CD4-positive, alpha-beta T cell treated with Interleukin-17A for 4 hours (primary cell): ENCODE measurements at regions not wholly inside any gene's neighbourhood (a gene's known extent, or its start where the extent isn't known, plus 50 kb on each side); places are given as distances from the start of the nearest gene placed in this dataset.

Experiments
- DNase-seq: peaks from one replicate; pipeline ENCODE4 v3.0.0-alpha.2; 2020; ENCODE audit warnings: mixed read lengths

DNA sequence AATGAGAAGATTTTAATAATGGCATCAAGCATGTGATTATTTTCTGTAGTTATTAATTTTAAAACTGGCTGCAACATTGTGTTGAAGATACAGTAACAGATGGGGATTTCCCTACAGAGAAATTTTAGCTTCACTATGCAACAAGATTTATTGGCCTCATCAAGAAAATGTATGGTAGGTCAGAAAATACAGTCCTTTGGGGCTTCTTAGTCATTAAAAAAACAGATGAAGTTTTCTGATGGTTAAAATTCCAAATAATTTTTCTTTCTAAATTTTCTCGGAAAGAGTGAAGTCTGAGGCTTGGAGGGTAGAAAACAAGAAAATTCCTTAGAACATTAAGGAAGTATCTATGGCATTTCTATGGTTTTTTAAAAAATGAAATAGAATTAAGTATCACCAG lies 1790.8 kb upstream of the PCDH20 start:
- DNase-seq, result no peak

DNA sequence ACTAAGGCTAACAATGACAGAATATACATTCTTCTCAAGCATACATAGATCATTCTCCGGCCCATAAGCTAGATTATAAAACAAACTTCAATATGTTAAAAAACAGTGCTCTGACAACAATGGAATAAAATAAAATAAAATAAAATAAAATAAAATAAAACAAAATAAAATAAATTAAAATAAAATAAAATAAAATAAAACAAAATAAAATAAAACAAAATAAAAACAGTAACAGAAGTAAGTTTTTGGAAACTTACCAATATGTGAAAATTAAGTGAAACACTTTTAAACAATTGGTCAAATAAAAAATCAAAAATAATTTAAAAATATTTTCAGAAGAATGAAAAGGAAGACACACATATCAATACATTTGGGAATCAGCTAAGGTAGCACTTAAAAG lies 1785.8 kb upstream of the PCDH20 start:
- DNase-seq, result no peak

DNA sequence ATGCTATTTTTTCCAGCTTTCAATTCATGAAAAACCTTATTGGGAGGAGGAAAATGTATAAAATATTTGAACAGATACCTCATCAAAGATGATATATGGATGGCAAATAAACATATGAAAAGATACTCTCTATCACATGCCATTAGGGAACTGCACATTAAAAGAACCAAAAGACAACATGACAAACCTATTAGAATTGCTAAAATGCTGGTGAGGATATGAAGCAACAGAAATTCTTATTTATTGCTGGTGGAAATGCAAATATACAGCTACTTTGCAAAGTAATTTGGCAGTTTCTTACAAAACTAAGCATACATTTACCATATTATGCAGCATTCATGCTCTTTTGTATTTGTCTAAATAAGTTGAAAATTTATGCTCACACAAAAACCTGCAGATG lies 1783.9 kb upstream of the PCDH20 start:
- DNase-seq, result no peak

DNA sequence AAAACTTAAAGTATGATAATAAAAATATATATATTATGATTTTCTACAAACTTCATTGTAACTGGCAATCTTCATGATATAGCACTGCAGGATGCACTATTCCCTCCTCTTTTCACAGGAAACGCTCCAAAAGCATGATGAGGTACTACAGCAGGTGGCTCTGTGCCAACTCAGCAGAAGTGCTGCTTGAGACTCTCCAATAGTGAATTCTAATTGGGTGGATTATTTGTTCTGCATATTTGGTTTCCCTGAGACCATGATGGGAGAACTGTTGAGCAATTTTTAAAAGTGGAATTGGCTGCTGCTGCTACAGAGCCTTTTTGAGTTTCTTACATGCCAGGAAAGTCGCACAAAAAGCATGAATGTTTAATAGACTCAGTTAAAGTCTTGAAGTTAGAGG lies 1782.4 kb upstream of the PCDH20 start:
- no peak for DNase-seq

DNA sequence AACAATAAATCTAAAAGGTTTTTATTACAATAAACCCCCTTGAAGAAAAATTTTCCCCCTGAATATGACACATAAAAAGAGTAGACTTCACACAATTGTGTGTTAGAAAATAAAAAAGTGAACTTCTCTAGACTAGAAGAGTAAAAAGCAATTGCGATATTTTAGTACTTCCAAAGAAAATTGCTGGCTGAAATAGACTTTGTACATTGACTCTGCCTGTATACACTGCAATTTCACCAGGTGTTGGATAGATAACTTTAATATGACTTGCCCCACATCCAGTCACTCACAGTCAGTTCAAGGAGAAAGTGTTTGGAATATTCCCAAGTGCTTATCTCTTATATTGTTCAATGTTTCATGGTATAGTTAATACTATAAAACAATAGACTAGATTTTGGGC lies 1780.1 kb upstream of the PCDH20 start:
- DNase-seq, result no peak

DNA sequence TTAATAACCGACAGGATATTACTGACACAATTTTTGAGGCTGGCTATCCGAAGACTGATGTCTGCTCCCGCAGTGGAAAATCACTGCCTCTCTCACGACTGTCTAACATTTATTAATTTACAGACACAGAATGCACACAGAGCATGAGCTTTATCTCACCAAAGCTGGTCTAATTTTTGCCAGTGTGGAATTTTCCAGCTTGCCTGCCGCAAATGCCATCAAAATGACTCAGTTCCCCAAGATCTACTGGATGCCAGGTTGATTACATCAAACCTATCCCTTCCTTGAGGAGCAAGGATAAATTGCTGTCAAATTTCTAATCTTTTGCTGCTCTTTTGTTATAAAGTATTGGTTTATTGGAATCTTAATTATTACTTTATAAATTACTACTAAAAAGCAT lies 1775.1 kb upstream of the PCDH20 start:
- no peak for DNase-seq

DNA sequence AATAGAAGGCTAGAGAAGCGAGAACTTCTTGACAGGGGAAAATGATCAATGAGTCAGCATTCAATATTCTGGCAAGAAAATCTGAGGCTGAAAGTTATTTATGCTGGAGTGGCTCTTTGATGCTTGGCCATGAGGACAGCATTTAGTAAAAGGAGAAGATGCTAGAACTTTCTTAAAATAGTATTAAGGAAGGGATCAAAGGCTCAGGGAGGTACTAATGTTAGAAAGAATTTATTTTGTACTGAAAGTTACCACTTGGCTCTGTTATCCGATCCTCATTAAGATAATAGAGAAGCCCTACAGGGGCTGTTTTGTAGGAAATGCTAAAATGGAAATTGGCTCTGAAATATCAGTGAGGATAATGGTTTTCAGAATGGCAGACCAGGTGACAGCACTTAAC lies 1774.6 kb upstream of the PCDH20 start:
- DNase-seq, result no peak

DNA sequence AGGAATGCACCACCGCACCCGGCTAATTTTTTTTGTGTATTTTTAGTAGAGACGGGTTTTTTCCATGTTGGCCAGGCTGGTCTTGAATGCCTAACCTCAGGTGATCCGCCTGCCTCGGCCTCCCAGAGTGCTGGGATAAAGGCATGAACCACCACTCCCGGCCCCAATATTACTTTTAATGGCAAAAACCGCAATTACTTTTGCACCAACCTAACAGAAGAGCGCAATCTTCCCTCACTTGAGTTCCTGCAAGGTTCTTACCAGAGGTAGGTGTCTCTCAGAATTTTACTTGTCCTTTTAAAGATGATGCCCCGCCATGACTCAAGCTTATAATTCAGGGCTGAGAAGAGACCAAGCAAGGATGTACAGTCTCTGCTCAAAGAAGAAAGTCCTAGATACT lies 1774.1 kb upstream of the PCDH20 start:
- no peak for DNase-seq

DNA sequence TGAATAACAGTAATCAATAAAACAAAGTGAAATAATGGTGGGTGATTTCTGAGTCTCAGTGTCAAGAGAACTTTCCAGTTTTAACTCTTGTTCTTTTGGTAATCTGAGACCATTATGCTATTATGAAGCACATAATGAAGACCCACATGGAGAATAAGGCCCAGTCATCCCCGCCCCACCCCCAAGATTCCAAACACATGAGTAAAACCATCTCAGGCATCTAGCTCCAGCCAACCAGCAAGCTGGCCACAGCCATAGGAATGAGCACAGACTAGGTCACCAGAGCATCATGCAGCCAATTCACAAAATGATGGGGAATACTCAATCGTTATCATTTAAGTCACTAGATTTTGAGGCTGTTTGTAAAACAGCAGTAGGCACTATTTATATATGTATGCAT lies 1769.0 kb upstream of the PCDH20 start:
- DNase-seq, result no peak

DNA sequence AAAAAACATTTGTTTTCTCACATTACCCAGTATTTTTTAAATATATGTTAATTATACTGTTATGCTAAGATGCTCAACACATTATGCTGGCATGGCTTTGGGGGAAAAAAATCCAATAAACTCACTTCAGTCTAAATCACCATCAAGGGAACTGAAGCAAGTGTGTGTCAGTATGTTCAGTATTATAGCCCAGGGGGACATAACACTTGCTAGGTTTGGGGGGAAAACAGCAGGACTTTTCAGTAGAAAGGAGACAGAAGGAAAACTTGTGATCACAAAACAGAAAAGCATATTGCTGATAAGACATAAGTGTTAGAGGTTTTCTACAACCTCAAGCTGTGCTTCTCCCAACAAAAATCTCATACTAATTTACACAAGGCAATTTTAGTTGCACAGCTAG lies 1759.9 kb upstream of the PCDH20 start:
- no peak for DNase-seq

DNA sequence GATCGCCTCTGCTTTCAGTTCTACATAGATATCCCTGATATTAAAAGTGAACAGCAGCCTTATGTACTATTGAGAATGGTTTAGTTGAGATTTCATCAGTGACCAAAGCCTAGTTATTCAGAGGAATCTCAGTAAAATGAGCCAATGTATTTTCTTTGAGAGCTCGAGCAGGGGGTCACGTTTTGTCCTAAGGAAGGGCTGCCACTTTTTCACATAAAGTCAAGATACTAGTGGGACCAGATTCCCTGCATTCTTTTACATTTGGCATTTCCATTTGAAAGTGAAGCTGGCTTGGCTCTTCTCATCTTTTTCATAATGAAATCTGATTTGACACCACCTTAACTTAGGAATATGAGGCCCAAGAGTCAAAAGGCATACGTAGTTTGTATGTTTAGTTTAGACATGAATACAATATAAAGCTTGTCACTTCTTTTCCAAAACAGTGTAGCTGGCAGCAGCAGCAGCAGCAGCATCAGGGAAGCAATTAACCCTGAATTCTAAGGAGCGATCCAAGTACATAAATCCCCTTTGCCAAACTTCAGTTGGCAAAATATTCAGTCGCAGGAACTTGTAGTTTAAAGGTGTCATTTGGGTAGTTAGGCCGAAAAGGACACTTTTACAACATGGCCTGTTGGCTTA lies 1752.2 kb upstream of the PCDH20 start:
- no peak for DNase-seq

DNA sequence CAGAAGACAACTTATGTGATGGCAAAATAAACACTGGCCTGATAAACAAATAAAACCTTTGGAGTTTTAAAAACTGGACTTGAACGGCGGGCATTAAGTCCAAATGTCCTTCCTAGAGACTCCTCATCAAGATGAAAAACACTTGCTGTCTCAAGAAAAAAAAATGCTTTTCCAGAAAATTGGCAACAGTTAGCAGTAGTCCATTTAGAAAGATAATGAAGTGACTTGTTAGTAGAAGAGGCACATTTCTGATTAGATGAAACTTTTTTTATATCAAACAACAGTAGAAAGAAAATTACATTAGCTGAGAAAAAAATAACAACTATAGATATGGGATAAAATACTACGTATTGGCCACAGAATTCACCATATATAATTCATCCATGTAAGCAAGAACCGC lies 1750.7 kb upstream of the PCDH20 start:
- no peak for DNase-seq

DNA sequence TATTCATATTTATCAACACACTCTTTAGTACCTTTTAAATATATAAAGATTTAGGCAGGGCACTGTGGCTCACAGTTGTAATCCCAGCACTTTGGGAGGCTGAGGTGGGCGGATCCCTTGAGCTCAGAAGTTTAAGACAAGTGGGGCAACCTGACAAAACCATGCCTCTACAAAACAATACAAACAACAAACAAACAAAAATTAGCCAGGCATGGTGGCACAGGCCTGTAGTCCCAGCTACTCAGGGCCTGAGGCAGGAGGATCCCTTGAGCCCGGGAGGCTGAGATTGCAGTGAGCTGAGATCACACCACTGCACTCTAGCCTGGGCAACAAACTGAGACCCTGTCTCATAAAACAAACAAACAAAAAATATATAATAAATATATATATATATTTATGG lies 1748.3 kb upstream of the PCDH20 start:
- no peak for DNase-seq

DNA sequence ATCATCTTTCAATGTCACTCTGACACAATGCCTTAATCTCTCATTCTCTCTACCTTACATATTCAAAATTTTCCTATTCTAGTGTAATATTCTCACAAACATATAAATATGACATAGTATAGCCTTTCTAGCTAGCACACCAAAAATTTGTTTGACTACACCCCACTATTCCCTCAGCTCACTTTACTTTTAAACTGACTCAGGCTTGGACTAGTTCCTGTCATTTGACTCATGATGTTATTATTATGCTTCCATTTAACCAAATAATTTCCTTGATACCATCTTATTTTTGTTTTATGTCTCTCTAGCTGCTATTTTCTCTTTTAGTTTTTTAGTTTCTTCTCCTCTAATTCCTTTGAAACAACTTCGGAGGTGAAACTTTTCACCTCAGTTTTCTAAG lies 1745.6 kb upstream of the PCDH20 start:
- no peak for DNase-seq

DNA sequence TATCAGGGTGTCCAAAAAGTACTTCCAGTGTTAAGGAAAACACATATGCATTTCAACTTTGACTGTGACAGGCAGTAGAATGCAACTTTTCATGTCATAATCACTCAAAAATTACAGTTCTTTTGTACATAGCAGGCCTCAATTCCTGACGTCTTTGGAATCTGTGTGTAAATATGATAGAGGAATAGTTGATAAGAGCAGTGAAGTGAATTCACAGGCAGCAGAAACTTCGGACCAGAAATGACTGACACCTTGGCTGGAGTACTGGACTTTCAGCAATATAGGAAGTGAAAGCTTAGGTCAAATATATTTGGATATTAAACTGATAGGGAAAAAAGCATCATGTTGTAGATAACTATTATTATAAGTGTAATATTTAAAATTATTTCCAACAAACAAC lies 1741.2 kb upstream of the PCDH20 start:
- no peak for DNase-seq

DNA sequence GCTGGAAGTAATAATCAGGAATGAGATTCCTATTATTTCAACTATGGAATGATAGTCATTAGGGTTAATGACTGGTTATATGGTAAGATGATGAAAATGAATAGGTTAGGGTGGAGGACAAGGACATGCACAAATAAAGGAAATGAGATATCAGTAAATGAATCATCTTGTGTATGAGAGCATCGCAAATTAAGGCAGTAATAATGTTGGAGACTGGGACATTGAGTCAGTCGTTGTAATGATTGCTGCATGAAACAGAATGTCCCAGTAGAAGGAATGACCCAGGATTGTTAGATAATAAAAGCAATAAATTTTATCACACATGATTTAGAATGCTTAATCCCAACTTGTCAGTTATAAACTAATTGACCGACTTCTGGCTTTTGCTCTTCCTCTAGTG lies 1733.7 kb upstream of the PCDH20 start:
- no peak for DNase-seq

DNA sequence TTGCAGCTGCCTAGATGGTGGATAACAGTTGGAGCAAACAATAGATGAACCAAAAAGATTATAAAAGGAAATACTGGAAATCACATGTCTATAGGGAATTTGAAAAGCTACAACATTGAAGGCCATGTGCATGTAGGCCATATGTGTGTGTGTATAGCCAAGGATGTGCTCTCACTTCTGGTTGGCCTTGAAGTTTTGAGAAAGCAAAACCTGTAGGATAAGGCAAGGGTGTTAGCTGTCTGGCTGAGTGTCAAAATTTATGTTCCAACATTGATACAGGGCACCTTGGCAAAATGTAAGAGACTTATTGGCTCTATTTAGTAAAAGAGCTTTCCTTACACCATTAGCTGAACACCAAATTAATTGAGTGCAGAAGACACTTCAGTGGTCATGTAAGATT lies 1723.6 kb upstream of the PCDH20 start:
- DNase-seq, result no peak

DNA sequence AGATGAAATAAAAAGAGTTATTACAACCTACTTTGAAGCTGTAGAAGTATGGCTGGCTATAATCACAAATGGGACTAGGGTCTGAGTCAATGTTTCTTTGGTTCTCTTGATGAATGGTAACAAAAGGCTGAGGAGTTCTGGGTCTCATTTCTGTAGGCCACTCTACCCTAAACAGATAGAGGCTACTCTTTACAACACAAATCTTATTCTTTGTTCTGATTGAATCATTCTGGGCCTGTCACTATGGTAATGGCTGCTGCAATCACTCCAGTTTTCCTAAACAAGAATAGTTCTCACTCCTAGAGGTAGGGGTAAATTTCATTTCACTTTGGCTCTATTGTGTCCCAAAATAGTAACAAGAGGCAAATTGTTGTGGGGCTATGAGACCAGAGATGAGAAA lies 1714.3 kb upstream of the PCDH20 start:
- no peak for DNase-seq

DNA sequence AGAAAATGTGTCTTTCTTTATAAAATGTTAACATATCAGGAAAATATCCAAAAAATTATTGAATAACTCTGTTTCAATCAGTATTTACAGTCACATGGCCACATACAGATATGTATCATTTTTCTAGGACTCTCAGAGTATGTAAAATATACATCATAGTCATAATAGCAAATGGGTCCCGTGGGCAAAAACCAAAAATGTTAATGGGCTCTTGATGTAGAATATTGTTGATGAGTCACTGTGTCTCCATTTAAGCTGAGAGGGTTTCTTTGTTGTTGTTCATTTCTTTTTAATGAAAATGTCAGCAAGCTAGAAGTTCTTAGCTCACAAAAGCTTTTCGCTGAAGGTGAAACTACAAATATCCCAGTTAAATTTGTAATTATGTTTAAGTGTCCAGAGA lies 1713.1 kb upstream of the PCDH20 start:
- DNase-seq, result no peak

DNA sequence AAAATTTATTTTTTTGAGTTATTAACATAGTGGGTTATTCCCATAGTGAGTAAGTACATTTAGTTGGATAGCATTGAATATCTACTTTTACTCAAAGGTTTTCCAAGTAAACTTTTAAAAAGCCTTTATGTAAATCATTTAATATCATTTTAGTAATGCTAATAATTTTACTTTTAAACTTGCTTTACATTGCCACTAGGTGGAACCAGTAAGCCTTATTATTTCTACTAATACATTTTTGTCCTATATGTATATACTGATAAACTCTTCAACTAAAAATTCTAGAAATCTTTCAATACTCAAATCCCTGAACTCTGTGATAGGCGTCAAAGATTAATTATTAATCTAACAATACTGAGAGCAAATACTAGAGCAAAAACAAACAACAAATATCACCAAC lies 1709.2 kb upstream of the PCDH20 start:
- DNase-seq, result no peak

DNA sequence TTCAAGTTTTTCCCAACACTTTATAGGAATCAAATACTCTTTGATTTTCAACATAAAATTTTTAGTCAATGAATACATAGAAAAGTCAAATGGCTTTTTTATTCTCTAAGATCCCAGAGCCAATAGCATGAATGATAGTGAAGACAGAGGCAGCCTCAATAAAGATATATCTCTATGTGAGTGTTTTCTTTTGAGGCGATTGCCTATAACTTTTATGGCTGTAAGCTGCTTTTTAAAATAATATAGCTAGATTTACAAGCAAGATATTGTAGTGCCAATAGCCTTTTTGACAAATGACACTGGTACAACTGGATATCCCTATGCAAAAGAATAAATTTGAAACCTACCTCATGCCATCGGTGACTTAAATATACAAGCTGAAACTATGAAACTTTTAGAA lies 1705.2 kb upstream of the PCDH20 start:
- no peak for DNase-seq

DNA sequence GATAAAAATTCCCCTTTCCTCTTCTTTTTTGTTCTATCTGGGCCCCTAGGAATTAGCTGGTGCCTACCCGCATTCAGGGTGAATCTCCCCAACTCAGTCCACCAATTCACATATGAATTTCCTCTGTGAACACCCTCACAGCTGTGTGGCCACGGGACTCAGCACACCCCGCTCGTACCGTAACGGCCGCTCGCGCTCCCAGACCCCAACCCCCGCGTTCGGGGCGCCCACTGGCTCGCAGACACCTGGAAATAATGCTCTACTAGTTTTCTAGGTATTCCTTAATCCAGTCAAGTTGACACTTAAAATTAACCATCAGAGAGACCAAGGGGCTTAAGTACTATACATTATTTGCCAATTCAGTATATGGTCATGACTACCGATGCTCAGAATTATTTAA lies 1702.1 kb upstream of the PCDH20 start:
- no peak for DNase-seq

DNA sequence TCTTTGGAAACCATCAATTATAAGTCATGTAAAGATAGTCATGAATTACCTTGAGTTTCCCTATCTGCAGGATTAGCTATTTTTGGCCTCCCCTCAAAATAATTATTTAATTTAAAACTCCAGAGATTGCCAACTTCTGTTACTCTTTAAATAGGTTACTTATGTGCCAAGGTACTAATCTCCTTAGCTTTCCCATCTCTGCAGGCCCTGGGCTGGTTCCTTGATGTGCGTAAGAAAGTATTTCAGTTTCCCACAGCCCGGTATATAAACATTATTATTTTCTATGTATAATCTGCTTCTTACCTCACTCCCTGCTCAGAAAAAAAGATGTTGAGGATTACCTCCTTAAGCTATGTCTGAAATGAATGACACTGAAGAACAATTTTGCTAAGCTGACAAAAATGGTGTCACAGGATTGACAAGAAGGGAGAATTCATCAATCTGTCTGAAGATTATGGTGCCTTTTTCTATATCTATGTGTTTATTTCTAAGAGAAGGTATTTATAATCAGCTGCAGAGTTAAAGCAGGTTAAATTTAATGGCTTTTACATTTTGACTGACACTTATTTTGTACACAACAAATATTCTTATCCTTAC lies 1697.2 kb upstream of the PCDH20 start:
- DNase-seq, result no peak

DNA sequence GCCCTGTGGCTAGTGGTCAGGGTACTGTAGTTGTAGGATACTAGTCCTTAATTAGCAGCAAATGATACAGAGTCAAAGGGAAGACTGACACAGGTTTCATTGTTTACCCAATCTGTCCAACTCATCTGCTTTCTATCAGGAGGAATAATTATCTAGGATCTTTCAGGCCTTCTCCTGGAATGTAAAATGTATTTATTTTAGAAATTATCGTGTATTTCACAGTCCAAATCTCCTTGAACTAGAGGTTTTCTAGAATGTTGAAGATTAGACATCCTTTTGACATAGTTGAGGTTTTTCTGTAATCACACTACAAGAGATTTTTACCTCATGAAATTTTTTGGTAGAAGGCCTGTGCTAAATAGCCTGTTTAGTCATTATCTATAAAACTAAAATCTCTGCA lies 1694.8 kb upstream of the PCDH20 start:
- no peak for DNase-seq

DNA sequence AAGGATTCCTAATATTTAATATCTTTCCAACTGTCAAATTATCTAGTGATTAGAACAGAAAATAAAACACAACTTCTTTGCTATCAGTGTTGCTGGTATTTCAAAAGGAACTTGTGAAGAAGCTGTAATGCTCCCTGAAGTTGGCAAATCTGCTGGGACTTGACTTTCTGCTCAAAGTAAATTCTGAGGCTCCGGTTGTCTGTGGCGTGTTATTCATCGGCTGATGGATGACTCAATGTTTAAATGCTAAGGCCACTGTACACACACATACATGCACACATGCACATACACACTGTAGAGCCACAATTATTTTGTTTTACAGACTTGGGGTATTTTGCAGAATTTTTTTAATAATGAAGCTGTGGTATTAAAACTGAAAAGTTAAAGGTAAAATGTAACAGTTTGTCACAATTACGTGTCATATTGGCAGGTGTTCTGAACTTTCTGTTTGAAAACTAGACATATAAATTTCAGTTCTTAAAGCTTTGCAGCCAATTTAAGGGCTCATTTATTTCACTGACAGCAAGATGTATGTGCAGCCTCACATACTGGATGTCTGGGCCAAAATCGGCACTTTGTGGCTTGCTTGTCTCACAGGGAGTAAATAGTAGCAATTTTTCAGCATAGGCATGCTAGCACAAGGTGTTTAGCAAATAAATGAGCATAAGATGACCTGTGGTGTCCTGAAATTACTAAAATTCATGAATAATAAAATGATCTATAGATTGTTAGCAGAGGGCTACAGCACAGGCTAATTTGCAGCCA lies 1691.7 kb upstream of the PCDH20 start:
- DNase-seq, result no peak
